ENCODE measurements at regions not wholly inside any gene's neighbourhood (a gene's known extent, or its start where the extent isn't known, plus 50 kb on each side); places are given as distances from the start of the nearest gene placed in this dataset.

- TF ChIP-seq ZNF592 (IDR thresholded peaks at IDR 0.05), result 0 out of 2 replicates have a peak, but pooled peaks have one; percentile 55
- no peak for TF ChIP-seq EED (IDR thresholded peaks at IDR 0.05; ENCODE audit: low read depth)
- TF ChIP-seq IRF4 (IDR thresholded peaks at IDR 0.05; ENCODE audit: low read depth, low read length), result peak; percentile 59; the same call in 1 of the 2 replicates
- no peak for TF ChIP-seq CUX1 (IDR thresholded peaks at IDR 0.05; ENCODE audit: insufficient replicate concordance, low read depth, low read length)
- peak; percentile 80 to 81 for TF ChIP-seq EP300 (IDR thresholded peaks at IDR 0.05; ENCODE audit: borderline replicate concordance in 1 of 2, control insufficient read depth in 1 of 2, low read depth in 2 of 2, low read length in 2 of 2)
- TF ChIP-seq ZNF384 (IDR thresholded peaks at IDR 0.05; ENCODE audit: borderline replicate concordance, low read depth, low read length), result peak; percentile 55; the same call in 1 of the 2 replicates
- peak; percentile 86; the same call in 1 of the 2 replicates for TF ChIP-seq FOXM1 (IDR thresholded peaks at IDR 0.05; ENCODE audit: low read depth, low read length)
- no peak for TF ChIP-seq KAT2A (conservative IDR thresholded peaks at IDR 0.05; ENCODE audit: control insufficient read depth, low read depth, low read length)
- peak; percentile 95 for TF ChIP-seq JUNB (IDR thresholded peaks at IDR 0.05)
- peak; percentile 71; the same call in 1 of the 2 replicates for TF ChIP-seq MTA2 (IDR thresholded peaks at IDR 0.05; ENCODE audit: low read depth)
- TF ChIP-seq ATF2 (IDR thresholded peaks at IDR 0.05; ENCODE audit: low read length), result peak; percentile 68; the same call in 1 of the 2 replicates
- TF ChIP-seq NR2F1 (conservative IDR thresholded peaks at IDR 0.05), result no peak
- TF ChIP-seq PAX8 (IDR thresholded peaks at IDR 0.05), result no peak
- TF ChIP-seq RUNX3 (IDR thresholded peaks at IDR 0.05; ENCODE audit: low read length), result peak; percentile 72; the same call in 1 of the 2 replicates
- 0 out of 2 replicates have a peak, but pooled peaks have one; percentile 15 for TF ChIP-seq CBFB (IDR thresholded peaks at IDR 0.05; ENCODE audit: low read depth)
- TF ChIP-seq SPI1 (IDR thresholded peaks at IDR 0.05; ENCODE audit: borderline replicate concordance, insufficient read depth, low read depth, low read length), result no peak
- TF ChIP-seq ZBED1 (IDR thresholded peaks at IDR 0.05; ENCODE audit: borderline replicate concordance), result peak; percentile 35; the same call in 1 of the 2 replicates
- peak; percentile 67; the same call in 1 of the 2 replicates for TF ChIP-seq BCL11A (IDR thresholded peaks at IDR 0.05; ENCODE audit: low read depth, low read length)
- TF ChIP-seq MEF2A (IDR thresholded peaks at IDR 0.05; ENCODE audit: insufficient read depth, low read depth, low read length), result peak; percentile 59; the same call in 1 of the 2 replicates
Measured at GRCh38 chr4:137640156-137640837, 108.0 kb upstream of the PCDH18 start (continued).

All from GM12878 (cell line).